Fibroblast of skin of right quadriceps (primary cell): ENCODE measurements at regions not wholly inside any gene's neighbourhood (a gene's known extent, or its start where the extent isn't known, plus 50 kb on each side); places are given as distances from the start of the nearest gene placed in this dataset.

Experiments
- DNase-seq: peaks from one replicate; pipeline ENCODE4 v3.0.0-alpha.2; 2013

DNA sequence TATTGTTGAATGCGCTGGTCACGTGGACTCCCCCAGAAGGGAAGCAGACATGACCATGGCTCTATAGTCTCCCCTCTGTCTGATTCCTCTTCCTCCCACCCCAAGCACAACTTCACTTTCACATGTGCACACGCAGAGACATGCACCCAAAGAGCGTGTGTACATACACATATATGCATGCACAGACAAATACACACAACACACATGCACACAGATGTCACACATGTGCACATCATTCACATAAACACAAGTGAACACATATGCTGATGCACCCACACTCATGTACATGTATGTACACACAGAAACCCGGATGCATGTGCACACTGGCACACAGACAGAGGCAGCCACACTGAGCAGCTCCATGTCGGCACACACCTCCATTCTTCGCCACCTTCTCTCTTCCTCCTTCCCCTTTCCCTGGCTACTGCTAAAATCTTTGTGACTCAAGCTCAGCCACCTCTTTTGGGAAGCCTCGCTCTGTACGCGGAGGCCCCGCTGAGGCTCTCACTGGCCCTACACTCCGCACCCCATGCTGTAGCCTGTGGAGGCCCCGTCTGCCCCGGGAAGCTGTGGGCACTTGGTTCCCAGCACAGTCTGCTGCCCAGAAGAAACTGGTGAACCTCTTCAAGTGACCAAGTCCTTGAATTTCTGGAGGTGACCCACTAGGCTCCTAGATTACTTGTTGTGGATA, 101.6 kb upstream of the TEX51 start:
- no peak for DNase-seq

DNA sequence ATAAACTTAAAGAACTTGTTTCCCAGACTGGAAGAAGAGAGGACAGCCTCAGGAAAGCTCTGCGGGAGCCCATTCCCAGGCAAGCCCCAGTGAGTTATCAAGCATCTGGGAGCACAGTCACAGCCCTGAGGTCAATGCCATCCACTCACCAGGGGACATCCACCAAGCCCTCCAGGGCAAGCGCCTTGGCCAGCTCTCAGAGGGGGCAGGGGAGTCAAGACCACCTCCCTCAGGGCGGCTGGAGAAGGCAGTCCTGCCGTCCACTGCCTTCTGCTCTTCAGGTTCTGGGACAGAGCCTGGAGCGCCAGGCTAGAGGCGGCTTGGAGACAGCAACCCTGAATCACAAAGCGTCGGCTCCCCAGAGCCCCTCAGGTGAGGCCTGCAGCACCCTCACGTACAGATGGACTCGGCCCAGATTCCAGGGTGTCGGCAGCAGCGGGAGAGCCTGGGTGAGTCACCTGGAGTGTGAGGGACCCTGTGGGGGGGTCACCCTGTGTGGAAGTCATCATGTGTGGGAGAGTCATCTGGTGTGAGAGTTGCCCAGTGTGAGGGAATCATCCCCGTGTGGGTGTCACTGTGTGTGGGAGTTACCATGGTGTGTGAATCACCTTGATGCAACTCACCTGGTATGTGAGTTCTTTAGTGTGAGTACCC, 100.9 kb upstream of the TEX51 start:
- DNase-seq: no peak

DNA sequence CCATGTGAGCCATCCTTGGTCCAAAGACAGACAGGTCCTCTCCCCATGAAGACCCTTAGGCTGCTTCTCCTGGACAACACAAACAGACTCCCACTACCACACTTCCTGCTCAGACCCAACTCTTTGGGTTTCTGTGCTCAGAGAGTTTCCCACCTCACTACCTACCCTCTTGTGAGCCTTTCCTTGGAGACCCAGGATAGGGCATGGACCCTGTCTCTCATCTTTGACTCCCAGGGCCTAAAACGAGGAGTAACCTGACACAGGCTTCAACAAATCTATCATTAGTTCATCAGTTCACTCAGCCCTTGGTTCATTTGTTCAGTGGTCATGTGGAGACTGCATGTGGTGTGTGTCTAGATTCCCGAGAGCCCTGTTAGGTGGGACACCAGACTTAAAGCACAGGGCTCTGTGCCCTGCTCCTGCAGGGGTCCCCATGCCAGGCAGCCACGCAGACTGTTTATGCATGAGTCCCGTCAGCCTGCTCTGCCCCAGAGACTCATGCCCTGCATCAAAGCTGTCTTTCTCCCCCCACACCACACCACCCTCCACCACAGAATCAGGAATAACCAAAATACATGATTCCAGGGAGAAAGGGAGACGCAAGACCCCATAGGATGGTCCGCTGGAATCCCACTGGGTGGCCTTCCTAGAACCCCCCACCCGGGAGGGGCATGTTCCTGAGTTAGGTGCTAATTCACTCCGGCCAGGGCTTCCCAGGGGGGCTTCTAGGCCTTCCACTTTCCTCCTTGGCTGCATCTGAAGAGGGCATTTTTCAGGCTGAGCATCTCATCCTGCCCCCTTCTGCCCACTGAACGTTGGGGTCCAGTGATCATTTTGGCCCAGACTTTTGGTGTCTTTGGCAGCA, 100.2 kb upstream of the TEX51 start:
- no peak for DNase-seq

DNA sequence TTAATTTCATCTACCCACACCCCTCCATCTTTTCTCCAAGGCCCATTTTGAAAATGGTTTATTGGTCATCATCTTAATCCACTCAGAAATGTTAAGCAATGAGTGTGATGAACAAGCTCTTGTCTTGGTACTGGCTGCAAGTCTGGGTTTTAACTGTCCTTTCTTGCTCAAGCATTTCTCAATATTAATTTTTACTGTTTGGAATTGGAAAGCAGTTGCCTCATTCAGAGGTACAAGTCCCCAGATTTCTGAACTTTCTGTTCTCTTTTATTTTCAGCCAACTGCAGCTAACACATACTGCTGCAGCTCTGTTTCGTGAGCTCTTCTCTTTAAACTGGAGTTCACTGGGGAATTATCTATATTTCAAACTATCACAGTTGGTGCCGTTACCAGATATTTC, 99.4 kb upstream of the TEX51 start:
- DNase-seq: no peak

DNA sequence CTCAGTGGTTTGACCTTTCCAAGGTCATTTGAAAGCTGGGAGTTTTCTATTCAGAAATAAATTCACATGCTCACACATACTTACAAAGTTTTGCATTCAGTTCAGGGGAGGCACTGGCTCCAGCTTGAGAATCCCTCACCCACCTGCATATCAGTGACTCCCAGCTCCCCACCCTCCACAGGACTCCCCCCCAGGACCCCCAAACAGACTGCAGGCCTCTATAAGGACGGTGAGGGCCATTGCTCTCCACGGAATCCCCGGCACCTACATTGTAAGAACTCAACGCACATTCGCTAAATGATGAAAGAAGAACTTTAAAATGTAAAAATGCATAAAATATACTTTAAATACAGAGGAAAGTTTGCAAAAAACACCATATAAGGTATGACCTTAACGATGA, 97.2 kb upstream of the TEX51 start:
- no peak for DNase-seq

DNA sequence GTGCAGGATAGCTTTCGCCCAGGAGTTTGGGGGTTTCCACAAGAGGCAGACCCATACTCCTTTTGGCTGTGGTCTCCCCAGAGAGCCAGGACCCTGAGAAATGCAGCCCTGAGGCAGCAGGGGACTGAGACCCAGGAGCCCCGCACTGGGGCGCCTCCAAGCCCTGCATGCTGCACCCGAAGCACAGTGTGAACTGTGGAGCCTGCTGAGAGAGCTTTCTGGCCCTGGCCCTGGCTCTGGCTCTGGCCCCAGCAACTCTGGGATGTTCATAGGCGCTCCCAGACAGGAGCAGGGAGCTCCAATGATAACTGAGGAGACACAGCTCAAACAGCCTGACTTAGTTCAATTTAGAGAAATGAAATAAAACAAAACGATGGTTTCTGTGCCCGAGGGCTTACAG, 96.4 kb upstream of the TEX51 start:
- no peak for DNase-seq

DNA sequence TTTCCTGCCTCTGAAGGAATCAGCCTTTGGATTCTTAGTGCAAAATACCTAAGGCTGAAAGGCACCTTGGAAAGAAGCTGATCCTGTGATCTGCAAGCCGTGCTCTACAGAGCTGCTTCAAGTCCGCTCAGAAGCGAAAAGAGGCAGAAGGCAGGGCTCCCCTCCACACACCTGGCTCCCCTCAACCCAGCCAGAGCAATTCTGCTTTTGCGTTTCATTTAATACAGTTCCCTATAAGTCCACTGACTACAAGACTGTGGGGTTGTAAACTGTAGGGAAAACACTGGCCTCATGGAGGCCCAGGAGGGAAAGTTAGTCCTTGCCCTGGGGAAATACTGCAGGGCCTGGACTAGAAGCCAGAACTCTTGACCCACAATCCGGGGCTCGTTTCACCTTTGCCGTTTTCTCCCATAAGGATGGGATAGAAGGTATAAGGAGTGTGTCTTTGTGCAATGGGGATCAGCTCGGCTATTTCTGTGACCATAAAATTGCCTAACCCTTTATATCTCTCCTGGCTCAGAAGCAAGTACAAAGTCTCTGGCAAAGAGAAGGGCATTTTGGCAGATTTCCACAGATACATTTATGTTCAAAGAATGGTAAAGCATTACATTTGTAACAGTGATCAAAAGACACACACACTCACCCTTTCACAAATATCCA, 95.8 kb upstream of the TEX51 start:
- no peak for DNase-seq

DNA sequence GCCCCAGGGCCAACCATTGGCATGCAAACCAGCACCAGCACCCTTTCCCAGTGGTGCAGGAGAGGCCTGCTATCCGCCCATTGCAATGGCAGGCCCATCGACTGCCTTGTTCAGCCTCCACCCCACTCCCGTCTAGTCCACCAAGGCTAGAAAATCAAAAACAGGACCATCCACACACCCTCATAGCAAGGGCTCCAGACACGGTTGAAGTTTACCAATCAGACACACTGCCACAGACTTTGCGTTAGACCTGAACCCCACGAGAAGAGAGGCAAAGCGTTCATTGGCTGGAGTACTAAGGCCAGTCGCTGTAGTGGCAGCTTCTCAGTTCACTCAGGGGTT, 95.3 kb upstream of the TEX51 start:
- DNase-seq: no peak

DNA sequence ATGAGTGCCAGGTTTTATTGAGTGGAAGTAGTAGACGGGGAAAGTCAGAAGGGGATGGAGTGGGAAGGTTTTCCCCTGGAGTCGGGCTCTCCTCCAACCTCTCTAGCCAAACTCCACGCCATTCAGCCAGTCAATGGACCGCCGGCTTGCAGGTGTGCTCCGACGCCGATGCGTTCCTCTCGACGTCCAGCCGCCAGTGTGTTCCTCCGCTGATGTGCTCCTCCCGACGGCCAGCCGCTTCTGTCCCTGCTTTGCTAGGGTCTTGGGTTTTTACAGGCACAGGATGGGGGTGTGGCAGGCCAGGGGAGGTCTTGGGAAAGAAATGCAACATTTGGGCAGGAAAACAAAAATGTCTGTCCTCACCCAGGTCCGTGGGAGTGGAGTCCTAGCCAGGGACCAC, 94.3 kb upstream of the TEX51 start:
- no peak for DNase-seq

DNA sequence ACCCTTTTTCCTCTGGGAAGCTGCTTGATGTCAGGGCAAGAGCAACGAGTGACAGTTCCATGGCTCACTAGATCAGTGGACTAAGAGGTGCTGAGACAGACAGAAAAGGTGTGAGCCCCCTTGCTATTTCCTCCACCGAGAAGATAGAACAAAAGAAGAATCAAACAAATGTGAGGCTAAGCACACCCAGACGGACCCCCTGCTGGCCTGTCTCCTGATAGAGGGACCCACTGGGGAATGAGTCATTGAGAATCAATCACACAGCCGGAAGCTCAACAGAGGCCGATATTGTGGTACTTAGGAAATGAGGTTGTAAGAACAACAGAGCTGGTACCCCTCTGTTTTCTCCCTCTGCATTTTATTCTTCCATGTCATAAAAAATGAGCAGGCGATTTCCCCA, 89.8 kb upstream of the TEX51 start:
- DNase-seq: no peak

DNA sequence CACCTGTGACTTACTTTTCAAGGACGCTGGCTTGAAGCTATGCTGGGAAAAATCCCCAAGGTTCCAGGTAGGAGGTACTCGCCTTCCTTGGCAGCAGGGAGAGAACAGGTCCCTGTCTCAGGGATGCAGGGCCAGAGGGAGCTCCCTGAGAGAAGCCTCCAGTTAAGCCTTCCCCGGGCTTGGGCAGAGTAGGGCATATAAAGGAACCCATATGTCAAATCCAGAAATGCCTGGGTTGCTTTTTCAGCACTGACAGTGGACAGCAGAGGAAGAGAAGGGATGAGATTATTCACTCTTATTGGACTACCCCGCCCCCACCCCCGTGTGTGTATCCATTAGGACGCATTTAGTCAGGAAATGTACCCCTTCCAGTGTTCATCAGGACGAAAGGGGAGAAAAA, 89.3 kb upstream of the TEX51 start:
- no peak for DNase-seq

DNA sequence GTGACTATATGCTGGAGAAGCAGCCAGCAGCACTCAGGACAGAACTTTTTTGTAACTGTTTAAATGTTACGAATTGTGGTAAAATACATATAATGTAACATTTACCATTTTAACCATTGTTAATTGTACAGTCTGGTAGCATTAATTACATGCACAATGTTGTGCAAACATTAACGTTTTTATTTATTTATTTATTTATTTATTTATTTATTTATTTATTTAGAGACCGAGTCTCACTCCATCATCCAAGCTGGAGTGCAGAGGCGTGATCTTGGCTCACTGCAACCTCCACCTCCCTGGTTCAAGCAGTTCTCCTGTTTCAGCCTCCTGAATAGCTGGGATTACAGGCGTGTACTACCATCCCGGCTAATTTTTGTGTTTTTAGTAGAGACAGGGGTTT, 88.7 kb upstream of the TEX51 start:
- DNase-seq: no peak

DNA sequence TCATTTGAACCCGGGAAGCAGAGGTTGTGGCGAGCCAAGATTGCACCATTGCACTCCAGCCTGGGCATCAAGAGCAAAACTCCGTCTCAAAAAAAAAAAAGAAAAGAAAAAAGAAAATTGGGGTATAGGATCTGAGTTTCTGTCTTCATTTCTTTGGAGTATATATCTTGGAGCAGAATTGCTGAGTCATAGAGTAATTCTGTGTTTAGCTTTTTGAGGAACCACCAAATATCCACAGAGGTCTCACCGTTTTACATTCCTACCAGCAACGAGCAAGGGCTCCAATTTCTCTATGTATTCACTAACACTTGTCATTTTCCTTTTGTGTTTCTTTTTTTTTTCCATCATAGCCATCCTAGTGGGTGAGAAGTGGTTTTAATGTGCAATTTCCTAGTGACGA, 87.6 kb upstream of the TEX51 start:
- DNase-seq: no peak

DNA sequence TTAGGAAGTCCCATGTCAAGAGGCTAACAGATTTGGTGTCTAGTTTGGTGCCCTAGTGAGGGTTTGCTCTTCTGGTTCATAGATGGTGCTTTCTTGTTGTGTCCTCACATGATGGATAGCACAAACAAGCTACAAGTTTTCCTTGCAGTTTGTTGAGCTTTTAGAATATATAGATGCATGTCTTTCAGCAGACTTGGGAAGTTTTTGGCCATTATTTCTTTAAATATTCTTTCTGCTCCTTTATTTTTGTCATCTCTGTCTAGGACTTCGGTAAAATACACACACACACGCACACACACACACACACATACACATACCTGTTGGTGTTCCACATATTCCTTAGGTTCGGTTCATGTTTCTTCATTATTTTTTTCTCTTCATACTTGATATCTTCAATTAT, 81.5 kb upstream of the TEX51 start:
- DNase-seq: no peak

DNA sequence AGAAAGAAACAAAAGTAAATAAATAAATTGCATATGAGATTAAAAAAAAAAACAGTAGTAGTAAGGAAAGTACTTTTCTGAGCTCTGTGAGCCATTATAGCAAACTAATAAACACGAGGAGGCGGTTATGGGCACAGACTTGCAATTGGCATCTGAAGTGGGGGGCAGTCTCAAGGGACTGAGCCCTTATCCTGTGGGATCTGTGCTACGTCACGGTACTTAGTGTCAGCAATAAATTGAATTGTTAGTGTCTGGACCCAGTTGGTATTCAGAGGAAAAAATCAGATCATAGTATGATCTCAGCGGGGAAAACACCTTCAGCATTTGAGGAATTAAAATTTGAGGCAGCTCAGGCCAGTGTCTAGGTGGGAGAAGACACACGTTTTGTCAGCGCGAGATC, 76.6 kb upstream of the TEX51 start:
- DNase-seq: no peak

DNA sequence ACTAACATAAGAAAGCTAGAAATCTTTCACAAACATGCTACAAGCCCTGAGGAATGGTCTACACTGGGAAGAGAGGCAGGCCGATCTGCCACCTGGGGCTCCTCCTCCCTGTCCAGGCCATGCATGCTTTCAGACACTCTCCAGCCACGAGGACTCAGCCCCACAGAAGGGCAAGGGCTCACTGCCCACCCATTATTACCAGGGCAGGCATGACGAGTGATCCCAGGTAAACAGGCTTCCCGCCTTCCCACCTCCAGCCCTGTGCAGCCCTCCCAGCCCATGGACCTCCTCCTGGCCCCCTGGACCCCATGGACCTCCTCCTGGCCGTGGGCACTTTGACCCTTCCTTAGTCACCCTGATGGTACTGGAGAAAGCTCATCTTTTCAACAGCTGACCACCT, 75.8 kb upstream of the TEX51 start:
- no peak for DNase-seq

DNA sequence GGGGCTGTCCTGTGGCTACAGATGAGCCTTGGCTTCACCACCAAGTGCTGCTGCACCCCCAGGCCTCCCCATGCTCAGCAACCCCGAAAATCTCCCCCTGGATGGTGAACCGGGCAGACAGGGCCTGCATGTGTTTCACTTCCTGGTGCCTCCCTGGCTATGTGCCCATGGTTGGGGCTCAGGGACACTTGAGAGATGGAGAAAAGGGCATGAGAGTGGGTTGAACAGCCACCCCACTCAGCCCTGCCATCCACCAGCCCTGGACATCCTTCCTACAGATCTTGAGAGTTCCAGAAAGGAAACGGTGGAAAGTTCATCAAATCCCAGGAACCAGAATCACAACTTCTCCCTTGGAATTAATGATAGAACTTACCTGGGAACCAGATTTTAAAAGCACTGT, 74.7 kb upstream of the TEX51 start:
- no peak for DNase-seq

DNA sequence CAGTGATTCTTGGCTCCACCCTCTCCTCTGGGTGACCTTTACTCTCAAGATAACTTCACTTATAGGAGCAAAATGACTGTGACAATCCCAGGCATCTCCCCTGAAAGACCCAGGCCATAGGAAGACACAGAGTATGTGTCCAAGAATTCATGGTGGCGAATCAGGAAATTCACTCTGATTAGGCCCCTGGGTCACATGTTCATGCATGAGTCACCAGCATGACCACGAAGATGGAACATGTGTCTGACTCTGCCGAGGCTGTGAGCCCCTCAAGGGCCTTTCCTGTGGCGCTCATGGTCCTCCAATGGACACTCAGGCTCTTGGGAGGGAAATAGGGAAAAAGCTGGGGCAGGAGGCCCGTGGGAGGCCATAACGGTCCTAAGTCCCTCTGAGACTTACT, 74.0 kb upstream of the TEX51 start:
- no peak for DNase-seq

DNA sequence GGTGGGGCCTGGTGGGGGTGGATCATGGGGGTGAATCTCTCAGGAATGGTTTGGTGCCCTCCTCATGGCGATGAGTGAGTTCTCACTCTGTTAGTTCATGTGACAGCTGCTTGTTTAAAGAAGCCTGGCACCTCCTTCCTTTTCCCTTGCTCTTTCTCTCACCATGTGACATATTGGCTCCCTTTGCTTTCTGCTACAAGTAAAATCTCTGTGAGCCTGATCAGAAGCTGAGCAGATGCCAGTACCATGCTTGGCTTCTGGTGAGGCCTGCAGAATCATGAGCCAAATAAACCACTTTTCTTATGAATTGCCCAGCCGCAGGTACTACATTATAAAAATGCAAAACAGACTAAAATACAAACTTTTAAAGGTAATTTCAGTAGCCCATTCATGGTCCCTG, 73.4 kb upstream of the TEX51 start:
- no peak for DNase-seq

DNA sequence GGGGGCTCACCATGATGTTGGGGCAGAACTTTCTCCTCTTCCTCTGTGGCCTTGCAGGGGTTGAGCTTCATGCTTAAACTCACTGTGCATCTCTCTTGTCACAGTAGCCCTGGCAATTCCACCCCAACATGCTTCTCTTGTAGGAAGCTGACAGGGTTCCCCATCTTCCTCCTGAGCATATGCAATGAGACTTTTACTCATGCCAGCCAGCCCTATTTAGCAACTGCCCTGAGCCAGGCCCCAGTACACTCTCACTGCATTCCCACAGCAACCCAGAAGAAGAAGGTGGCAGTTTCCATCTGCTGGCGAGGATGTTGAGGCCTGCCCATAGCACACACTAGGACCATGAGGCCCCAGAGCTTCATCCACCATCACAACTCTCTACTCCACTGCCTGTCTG, 72.2 kb upstream of the TEX51 start:
- no peak for DNase-seq

DNA sequence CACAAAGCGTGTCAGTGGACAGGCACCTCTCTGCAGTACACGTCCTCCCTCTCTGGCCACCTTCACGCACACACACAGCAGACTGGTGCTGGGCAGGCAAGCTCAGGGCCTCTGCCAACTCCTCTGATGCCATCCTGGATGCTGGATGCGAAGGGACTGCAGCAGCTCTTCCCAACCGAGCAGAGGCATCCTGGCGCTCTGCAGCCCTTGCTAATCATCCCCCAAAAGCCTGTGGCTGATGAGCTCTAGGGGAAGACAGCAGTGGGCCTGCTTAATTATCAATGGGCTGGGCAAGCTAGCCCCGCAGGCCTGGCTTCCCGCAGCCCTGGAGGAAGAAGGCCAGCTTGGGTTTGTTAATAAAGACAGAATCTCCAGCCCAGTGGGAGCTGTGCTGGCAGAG, 71.3 kb upstream of the TEX51 start:
- no peak for DNase-seq

DNA sequence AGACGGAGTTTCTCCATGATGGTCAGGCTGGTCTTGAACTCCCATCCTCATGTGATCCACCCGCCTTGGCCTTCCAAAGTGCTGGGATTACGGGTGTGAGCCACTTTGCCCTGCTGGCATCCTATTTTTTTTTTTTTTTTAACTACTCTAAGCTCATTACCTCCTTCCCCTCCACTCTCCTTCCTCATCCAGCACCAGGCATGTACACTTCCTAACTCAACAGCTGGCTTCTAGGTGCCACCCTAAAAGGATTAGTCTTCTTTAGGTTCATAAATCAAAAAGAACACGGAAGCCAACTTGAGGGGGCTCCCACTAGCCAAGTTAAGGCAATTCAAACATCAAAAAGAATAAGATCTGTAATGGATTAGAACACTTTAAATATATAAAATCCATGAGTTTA, 70.6 kb upstream of the TEX51 start:
- DNase-seq: no peak

DNA sequence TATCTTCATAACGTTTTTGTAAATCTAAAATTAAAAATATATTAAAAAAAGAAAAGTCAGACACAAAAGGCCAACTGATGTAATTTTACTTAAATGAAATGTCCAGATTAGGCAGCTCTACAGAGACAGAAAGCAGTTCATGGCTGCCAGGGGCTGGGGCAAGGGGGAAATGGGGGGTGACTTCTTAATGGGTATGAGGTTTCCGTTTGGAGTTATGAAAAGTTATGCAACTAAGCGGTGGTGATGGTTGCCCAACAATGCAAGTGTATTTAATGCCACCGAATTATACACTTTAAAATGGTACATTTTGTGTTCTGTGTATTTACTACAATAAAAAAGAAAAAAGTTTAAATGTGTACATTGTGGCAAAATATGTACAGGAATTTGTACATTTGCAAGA, 70.2 kb upstream of the TEX51 start:
- no peak for DNase-seq
